A673 (cell line): ENCODE measurements at regions not wholly inside any gene's neighbourhood (a gene's known extent, or its start where the extent isn't known, plus 50 kb on each side); places are given as distances from the start of the nearest gene placed in this dataset.

ENCODE experiments used
- BruUV-seq: library from RNA; stranded (reverse); fragments of 400-500 nt; replicated peaks from 2 replicates; lab custom pipeline; 2021; lab: Mats Ljungman, UMichigan
- CTCF ChIA-PET: fragments of 300-600 bp; sonication (Branson Sonifier 250); formaldehyde crosslinking; loops from one replicate; lab custom pipeline; 2022; ENCODE audit warnings: antibody characterized with exemption; lab: Charles Lee
- POLR2A ChIA-PET: fragments of 300-600 bp; sonication (Branson Sonifier 250); formaldehyde crosslinking; loops from one replicate; lab custom pipeline; 2022; ENCODE audit warnings: antibody characterized with exemption; ENCODE audit not compliant: low non-redundant PET; lab: Charles Lee
- DNase-seq: peaks from one replicate; pipeline ENCODE4 v3.0.0-alpha.2; 2015; ENCODE audit warnings: low spot score
- H3K27ac ChIP-seq: fragments of 200-600 bp; sonication (generic); 2 replicates; pipeline ENCODE4 v1.5.1; 2016; ENCODE audit warnings: mixed run types, low read depth, mild to moderate bottlenecking, mixed read lengths, antibody characterized with exemption, low read length; ENCODE audit not compliant: poor library complexity, severe bottlenecking
- H3K27me3 ChIP-seq: fragments of 200-600 bp; sonication (generic); replicated peaks from 2 replicates; pipeline ENCODE4 v1.6.1; 2017; ENCODE audit warnings: mixed run types, low read depth, mild to moderate bottlenecking, mixed read lengths, antibody characterized with exemption, low read length; ENCODE audit not compliant: insufficient read depth, poor library complexity
- H3K36me3 ChIP-seq: fragments of 200-600 bp; sonication (generic); 2 replicates; pipeline ENCODE4 v1.6.1; 2016; ENCODE audit warnings: mixed run types, mild to moderate bottlenecking, mixed read lengths, antibody characterized with exemption, low read length; ENCODE audit not compliant: insufficient read depth, poor library complexity, severe bottlenecking
- H3K4me1 ChIP-seq: fragments of 200-600 bp; sonication (generic); 2 replicates; pipeline ENCODE4 v1.6.1; 2017; ENCODE audit warnings: mixed run types, mild to moderate bottlenecking, mixed read lengths, antibody characterized with exemption, low read length; ENCODE audit not compliant: insufficient read depth, poor library complexity, severe bottlenecking
- H3K4me3 ChIP-seq: fragments of 200-600 bp; sonication (generic); 2 replicates; pipeline ENCODE4 v1.5.1; 2016; ENCODE audit warnings: low read depth, mixed run types, mild to moderate bottlenecking, mixed read lengths, low read length; ENCODE audit not compliant: poor library complexity, severe bottlenecking
- H3K9me3 ChIP-seq: fragments of 200-600 bp; sonication (generic); 2 replicates; pipeline ENCODE4 v1.6.1; 2016; ENCODE audit warnings: mixed run types, low read depth, mild to moderate bottlenecking, mixed read lengths, antibody characterized with exemption, low read length; ENCODE audit not compliant: poor library complexity, severe bottlenecking
- EZH2 ChIP-seq: fragments of 200-600 bp; sonication (generic); IDR thresholded peaks from 2 replicates; pipeline ENCODE4 v1.6.1; 2017; ENCODE audit warnings: borderline replicate concordance, low read depth, mild to moderate bottlenecking, mixed read lengths, antibody characterized with exemption, low read length; ENCODE audit not compliant: poor library complexity, severe bottlenecking
- intact Hi-C: fragments of 100-400 bp; cut with micrococcal nuclease; formaldehyde crosslinking; loops from one replicate; pipeline ENCODE4 v1.10.0; 2022; ENCODE audit not compliant: unreplicated experiment
- TF ChIP-seq, protein P1 (sequence below): fragments of 300-800, 200-600 bp; sonication (generic); conservative IDR thresholded peaks from 2 replicates; pipeline ENCODE4 v1.5.1; 2017; ENCODE audit warnings: low read depth, mild to moderate bottlenecking, antibody characterized with exemption, low read length, moderate library complexity, mixed read lengths

DNA sequence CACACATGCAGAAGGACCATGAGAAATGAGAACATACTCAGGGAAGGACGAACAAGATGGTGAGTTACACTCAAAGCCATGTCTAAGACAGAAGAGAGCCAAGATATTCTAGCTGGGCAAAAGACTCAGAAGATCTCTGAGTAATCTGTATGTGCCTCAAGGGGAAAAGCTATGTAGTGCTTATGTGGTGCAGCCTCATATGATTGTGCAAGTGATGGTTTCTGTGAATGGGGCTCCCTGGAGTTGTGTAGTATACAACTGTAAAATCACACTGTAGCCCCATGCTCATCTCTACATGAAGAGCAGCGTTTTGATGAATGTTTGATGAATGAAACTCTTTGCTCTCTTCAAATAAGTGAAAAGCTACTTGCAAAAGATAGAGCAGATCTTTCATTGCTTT is 57.5 kb downstream of the OSR1 start:
- POLR2A ChIA-PET, result no interaction called here
- no peak for TF ChIP-seq EZH2
- TF ChIP-seq, protein P1, sequence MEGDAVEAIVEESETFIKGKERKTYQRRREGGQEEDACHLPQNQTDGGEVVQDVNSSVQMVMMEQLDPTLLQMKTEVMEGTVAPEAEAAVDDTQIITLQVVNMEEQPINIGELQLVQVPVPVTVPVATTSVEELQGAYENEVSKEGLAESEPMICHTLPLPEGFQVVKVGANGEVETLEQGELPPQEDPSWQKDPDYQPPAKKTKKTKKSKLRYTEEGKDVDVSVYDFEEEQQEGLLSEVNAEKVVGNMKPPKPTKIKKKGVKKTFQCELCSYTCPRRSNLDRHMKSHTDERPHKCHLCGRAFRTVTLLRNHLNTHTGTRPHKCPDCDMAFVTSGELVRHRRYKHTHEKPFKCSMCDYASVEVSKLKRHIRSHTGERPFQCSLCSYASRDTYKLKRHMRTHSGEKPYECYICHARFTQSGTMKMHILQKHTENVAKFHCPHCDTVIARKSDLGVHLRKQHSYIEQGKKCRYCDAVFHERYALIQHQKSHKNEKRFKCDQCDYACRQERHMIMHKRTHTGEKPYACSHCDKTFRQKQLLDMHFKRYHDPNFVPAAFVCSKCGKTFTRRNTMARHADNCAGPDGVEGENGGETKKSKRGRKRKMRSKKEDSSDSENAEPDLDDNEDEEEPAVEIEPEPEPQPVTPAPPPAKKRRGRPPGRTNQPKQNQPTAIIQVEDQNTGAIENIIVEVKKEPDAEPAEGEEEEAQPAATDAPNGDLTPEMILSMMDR, result no peak
- no peak overlapping the region for H3K4me3 ChIP-seq
- H3K4me1 ChIP-seq, result no peaks in the 10 kb centered on the region
- CTCF ChIA-PET, result no interaction called here
- no peak overlapping the region for H3K27ac ChIP-seq
- no peaks in the 10 kb centered on the region for H3K9me3 ChIP-seq
- no TSS peak for BruUV-seq
- no peak for DNase-seq
- no peaks in the 10 kb centered on the region for H3K36me3 ChIP-seq
- H3K27me3 ChIP-seq, result peaks cover 3% of the 10 kb centered on the region
- intact Hi-C loops, result no loop called here

DNA sequence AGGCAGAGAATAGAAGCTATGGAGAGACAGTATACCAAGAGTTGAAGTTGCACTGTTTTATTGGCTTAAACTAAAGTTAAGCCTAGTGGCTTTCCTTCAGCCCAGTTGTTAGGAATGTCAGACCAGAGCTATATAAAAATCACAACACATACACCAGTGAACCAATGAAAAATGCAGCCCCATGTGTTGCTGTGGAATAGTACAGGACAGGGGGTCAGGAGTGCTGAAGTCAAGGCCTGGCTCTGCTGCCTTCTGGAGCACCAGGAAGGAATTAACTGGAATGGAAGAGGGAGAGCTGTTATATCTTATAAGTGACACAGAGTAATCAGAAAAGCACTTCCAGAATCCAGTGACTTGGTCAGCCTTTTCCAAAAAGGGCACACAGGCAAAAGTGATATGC is 58.9 kb downstream of the OSR1 start:
- Histone ChIP-seq H3K36me3 (no peaks in the 10 kb centered on the region), H3K4me3 (no peak overlapping the region), H3K9me3 (no peaks in the 10 kb centered on the region), H3K27ac (no peak overlapping the region), H3K4me1 (no peaks in the 10 kb centered on the region), H3K27me3 (peaks cover 3% of the 10 kb centered on the region)
- no TSS peak for BruUV-seq
- no peak for DNase-seq
- TF ChIP-seq, protein P1, result no peak
- no peak for TF ChIP-seq EZH2
- ChIA-PET POLR2A (no interaction called here), CTCF (no interaction called here)
- intact Hi-C loops, result no loop called here

DNA sequence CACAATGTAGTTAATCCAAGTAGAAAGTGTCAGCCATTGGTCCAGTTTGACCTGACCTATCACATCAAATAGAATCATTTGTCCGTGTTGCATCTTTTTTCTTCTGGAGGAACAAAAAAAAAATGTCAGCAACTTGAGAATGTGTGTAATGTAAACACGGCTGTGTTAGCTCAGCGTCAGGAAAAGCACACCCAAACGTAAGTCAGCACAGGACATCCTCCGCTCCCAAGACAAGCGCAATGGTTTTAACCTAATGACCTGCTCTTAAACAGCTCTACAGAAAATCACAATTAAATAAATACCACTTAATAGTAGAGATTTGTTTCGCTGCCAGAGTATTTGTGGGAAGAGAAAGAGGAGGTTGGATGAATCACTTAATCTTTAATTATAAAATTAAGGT is 59.4 kb downstream of the OSR1 start:
- ChIA-PET CTCF (no interaction called here), POLR2A (no interaction called here)
- TF ChIP-seq, protein P1, result no peak
- no peak for TF ChIP-seq EZH2
- H3K36me3 ChIP-seq, result no peaks in the 10 kb centered on the region
- H3K4me3 ChIP-seq, result no peak overlapping the region
- no TSS peak for BruUV-seq
- no peak for DNase-seq
- H3K9me3 ChIP-seq, result no peaks in the 10 kb centered on the region
- no peaks in the 10 kb centered on the region for H3K4me1 ChIP-seq
- H3K27me3 ChIP-seq, result peaks cover 3% of the 10 kb centered on the region
- no peak overlapping the region for H3K27ac ChIP-seq
- intact Hi-C loops, result no loop called here
